Activated B cell treated with CpG ODN at 0.5 μM for 24 hours (primary cell): ENCODE measurements at regions not wholly inside any gene's neighbourhood (a gene's known extent, or its start where the extent isn't known, plus 50 kb on each side); places are given as distances from the start of the nearest gene placed in this dataset.
A peak's percentile ranks its signal among the peaks of the same experiment; 100 is the strongest.
"Not testable (repeated sequence)": the region's sequence is repeated elsewhere in the genome, so short reads cannot be mapped to it uniquely, and the experiment has no call there.

ENCODE experiments used
- ATAC-seq: fragments of 200-7000 bp; cut with Tn5 transposase; one replicate; pipeline ENCODE4 v1.10.0; 2021; ENCODE audit warnings: low read depth, mild to moderate bottlenecking, moderate library complexity
- CTCF ChIA-PET: fragments of 350-600 bp; sonication (Branson Sonifier 250); formaldehyde crosslinking; loops from one replicate; lab custom pipeline; 2021; ENCODE audit warnings: antibody characterized with exemption; lab: Charles Lee
- POLR2A ChIA-PET: fragments of 350-600 bp; sonication (Branson Sonifier 250); formaldehyde crosslinking; loops from one replicate; lab custom pipeline; 2021; ENCODE audit warnings: antibody characterized with exemption; lab: Charles Lee
- DNase-seq: peaks from one replicate; pipeline ENCODE4 v3.0.0; 2022
- H3K27ac Mint-ChIP-seq: one replicate; pipeline ENCODE4 v1.8.0; 2020; ENCODE audit warnings: mixed read lengths
- H3K27me3 Mint-ChIP-seq: one replicate; pipeline ENCODE4 v1.8.0; 2021; ENCODE audit warnings: mixed read lengths
- H3K36me3 Mint-ChIP-seq: one replicate; pipeline ENCODE4 v1.8.0; 2021; ENCODE audit warnings: low read depth, mixed read lengths
- H3K4me1 Mint-ChIP-seq: one replicate; pipeline ENCODE4 v1.8.0; 2021; ENCODE audit warnings: mixed read lengths
- H3K4me3 Mint-ChIP-seq: one replicate; pipeline ENCODE4 v1.8.0; 2020; ENCODE audit warnings: mild to moderate bottlenecking, mixed read lengths
- H3K9me3 Mint-ChIP-seq: one replicate; pipeline ENCODE4 v1.8.0; 2020; ENCODE audit warnings: mixed read lengths
- CTCF ChIP-seq: fragments of 200-600 bp; IDR thresholded peaks from one replicate; pipeline ENCODE4 v1.8.0; 2022; ENCODE audit warnings: antibody characterized with exemption, mild to moderate bottlenecking
- intact Hi-C: fragments of 100-400 bp; cut with micrococcal nuclease; formaldehyde crosslinking; loops from one replicate; pipeline ENCODE4 v1.15.1; 2024

DNA sequence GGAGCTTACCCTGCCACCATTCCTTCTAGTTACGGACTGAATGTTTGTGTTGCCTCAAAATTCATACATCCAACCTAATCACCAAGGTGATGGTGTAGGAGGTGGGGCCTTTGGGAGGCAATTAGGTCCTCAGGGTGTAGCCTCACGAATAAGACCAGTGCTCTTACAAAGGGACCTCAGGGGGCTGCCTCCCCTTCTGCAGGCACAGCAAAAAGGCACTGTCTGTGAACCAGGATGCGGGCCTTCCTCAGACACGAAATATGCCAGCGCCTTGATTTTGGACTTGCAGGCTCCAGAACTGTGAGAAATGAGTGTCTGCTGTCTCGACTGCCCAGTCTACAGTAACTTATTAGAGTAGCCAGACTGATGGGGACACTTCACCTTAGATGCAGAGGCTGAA is 150.4 kb upstream of the HDAC4 start:
- intact Hi-C loops = no loop called here
- Mint-ChIP-seq H3K4me3 (no peak overlapping the region), H3K27ac (no peak overlapping the region), H3K27me3 (peaks cover 10% of the 10 kb centered on the region), H3K4me1 (no peaks in the 10 kb centered on the region), H3K36me3 (no peaks in the 10 kb centered on the region), H3K9me3 (no peaks in the 10 kb centered on the region)
- TF ChIP-seq CTCF = no peak
- DNase-seq (peak; percentile 3), ATAC-seq (no peak)
- ChIA-PET POLR2A (no interaction called here), CTCF (no interaction called here)

- ATAC-seq (no peak), DNase-seq (no peak)
- Mint-ChIP-seq H3K4me3 (no peak overlapping the region), H3K27me3 (peaks cover 14% of the 10 kb centered on the region), H3K36me3 (no peaks in the 10 kb centered on the region), H3K4me1 (no peaks in the 10 kb centered on the region), H3K27ac (no peak overlapping the region), H3K9me3 (no peaks in the 10 kb centered on the region)
- intact Hi-C loops = no loop called here
- CTCF ChIA-PET = no interaction called here
- no peak for TF ChIP-seq CTCF
- POLR2A ChIA-PET = no interaction called here
Observed at GRCh38 chr2:239550357-239550756, 149.5 kb upstream of the HDAC4 start.

DNA sequence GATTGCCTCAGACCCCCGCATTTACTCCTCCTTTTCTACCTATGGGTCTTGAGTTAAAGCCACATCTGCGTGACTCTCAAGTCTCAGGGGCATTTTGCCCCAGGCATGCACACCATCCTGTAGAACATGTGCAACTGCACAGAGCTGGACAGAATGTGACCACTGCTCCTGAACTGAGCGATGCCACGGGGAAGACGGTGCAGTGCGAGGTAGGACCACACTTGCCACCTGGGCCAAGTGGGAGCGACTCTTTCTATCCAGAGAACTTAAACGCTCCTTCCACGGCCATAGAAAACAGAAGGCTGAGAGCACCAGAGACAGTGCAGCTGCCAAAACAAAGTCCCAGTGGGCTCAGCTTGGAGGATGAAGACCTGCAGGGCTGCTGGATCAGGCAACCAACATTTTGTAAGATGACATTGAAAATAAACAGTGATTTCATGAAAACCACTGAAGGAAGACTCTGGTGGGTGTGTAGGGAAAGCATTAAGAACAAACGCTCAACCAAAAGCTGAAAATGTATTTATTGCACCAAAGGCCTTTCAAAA is 149.0 kb upstream of the HDAC4 start:
- Mint-ChIP-seq H3K4me3 (no peak overlapping the region), H3K36me3 (no peaks in the 10 kb centered on the region), H3K27me3 (peaks cover 14% of the 10 kb centered on the region), H3K27ac (no peak overlapping the region), H3K4me1 (no peaks in the 10 kb centered on the region), H3K9me3 (no peaks in the 10 kb centered on the region)
- ChIA-PET POLR2A (no interaction called here), CTCF (no interaction called here)
- DNase-seq = no peak
- no peak for TF ChIP-seq CTCF
- no peak for ATAC-seq
- intact Hi-C loops = no loop called here

DNA sequence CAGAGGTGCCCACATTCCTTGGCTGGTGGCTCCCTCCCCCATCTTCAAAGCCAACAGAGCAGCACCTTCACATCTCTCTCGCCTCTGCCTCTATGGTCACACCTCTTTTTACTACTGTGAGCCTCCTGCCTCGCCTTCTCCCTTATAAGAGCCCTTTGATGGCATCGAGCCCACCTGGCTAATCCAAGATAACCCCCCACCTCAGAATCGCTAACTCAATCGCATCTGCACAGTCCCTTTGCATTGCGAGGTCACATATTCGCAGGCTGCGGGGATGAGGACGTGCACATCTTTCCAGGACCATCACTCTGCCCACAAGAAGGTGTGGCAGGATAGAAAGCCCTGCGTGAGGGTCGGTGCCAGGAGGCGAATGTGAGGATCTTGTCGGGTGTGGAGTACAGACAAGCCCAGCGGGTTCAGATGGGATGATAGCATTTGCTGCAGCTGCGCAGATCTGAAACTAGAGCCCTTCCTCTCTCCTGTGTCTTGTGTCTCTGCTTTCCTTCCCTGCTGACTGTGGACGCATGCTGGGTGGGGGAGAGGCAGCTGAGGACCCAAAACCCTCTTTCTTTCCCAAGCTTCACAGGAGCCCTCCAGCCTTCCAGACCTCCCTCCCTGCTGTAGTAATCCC is 148.3 kb upstream of the HDAC4 start:
- Mint-ChIP-seq H3K36me3 (no peaks in the 10 kb centered on the region), H3K27ac (no peak overlapping the region), H3K4me3 (no peak overlapping the region), H3K4me1 (no peaks in the 10 kb centered on the region), H3K9me3 (no peaks in the 10 kb centered on the region), H3K27me3 (peaks cover 14% of the 10 kb centered on the region)
- ATAC-seq (no peak), DNase-seq (no peak)
- CTCF ChIA-PET = no interaction called here
- POLR2A ChIA-PET = no interaction called here
- intact Hi-C loops = no loop called here
- no peak for TF ChIP-seq CTCF

DNA sequence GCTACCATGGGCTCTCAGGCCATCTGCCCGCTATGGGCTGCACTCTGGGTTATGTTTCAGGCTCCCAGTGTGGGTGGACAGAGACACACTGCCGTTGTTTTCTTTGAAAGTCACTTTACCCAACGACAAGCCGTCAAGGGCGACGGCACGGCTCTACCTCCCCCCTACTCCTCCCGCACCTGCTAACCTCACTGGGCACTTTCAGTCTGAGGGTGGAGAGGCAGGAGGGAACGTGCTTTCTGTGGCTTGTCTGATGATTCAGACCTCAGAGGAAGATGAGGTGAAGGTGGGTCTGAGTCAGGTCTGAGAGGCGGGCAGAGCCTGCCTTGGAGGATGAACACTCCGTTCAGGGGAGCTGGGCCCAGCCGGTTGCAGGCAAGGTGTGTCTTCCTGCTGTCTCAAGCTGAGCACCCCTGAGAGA is 147.6 kb upstream of the HDAC4 start:
- peaks cover 16% of the 10 kb centered on the region for H3K27me3 Mint-ChIP-seq
- DNase-seq (no peak), ATAC-seq (no peak)
- H3K27ac Mint-ChIP-seq = no peak overlapping the region
- no peaks in the 10 kb centered on the region for H3K9me3 Mint-ChIP-seq
- H3K4me1 Mint-ChIP-seq = no peaks in the 10 kb centered on the region
- H3K36me3 Mint-ChIP-seq = no peaks in the 10 kb centered on the region
- H3K4me3 Mint-ChIP-seq = no peak overlapping the region
- POLR2A ChIA-PET = no interaction called here
- intact Hi-C loops = no loop called here
- CTCF ChIA-PET = no interaction called here
- TF ChIP-seq CTCF = no peak

- ATAC-seq, DNase-seq, H3K36me3 Mint-ChIP-seq, POLR2A ChIA-PET, CTCF ChIA-PET, H3K4me1 Mint-ChIP-seq, H3K9me3 Mint-ChIP-seq, H3K27ac Mint-ChIP-seq, H3K4me3 Mint-ChIP-seq, intact Hi-C loops: not testable (repeated sequence)
- peaks cover 14% of the 10 kb centered on the region for H3K27me3 Mint-ChIP-seq
Observed at GRCh38 chr2:239547140-239547539, 146.3 kb upstream of the HDAC4 start.
